ENCODE measurements at regions not wholly inside any gene's neighbourhood (a gene's known extent, or its start where the extent isn't known, plus 50 kb on each side); places are given as distances from the start of the nearest gene placed in this dataset.

DNA sequence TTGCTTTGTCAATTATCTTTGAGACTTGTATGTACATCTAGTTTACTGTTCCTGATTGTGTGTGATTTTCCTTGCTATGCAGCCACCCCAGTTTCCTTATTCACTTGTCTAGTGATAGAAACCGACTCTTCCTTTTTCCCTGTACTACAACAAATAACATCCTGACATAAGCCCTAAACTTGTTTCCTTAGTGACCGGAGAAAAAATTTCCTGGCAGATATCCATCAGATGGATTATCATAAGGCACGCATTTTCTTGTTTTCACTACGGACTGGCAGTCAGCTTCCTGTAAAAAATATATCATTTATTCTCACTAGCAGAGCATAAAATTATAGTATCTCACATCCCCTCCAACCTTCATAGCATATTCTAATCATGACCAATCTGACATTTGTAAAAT is 410.7 kb downstream of the CENPC start:
- H3K4me1 ChIP-seq (ENCODE audit: control insufficient read depth, insufficient read depth, low read length): no peaks in the 10 kb centered on the region
- no peaks in the 10 kb centered on the region for H3K27me3 ChIP-seq (ENCODE audit: control insufficient read depth, insufficient read depth, low read length)
- no peaks in the 10 kb centered on the region for H3K36me3 ChIP-seq (ENCODE audit: control insufficient read depth, insufficient read depth, low read length)
- no peak overlapping the region for H3K4me3 ChIP-seq (ENCODE audit: low read depth, low read length)
- H3K9me3 ChIP-seq (ENCODE audit: control insufficient read depth, insufficient read depth, low read length): no peaks in the 10 kb centered on the region
- H3K9ac ChIP-seq (ENCODE audit: low read depth, low read length): no peak overlapping the region

DNA sequence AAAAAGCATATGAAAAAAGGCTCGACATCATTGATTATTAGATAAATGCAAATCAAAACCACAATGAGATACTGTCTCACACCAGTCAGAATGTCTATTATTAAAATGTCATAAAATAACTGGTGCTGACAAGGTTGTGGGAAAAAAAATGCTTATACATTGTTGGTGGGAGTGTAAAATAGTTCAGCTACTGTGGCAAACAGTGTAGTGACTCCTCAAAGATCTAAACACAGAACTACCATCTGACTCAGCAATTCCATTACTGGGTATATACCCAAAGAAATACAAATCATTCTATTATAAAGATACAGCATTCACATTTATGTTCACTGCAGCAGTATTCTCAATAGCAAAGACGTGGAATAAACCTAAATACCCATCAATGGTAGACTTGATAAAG is 412.1 kb downstream of the CENPC start:
- H3K4me3 ChIP-seq (ENCODE audit: low read depth, low read length): no peak overlapping the region
- H3K36me3 ChIP-seq (ENCODE audit: control insufficient read depth, insufficient read depth, low read length): no peaks in the 10 kb centered on the region
- no peak overlapping the region for H3K9ac ChIP-seq (ENCODE audit: low read depth, low read length)
- no peaks in the 10 kb centered on the region for H3K4me1 ChIP-seq (ENCODE audit: control insufficient read depth, insufficient read depth, low read length)
- no peaks in the 10 kb centered on the region for H3K27me3 ChIP-seq (ENCODE audit: control insufficient read depth, insufficient read depth, low read length)
- H3K9me3 ChIP-seq (ENCODE audit: control insufficient read depth, insufficient read depth, low read length): no peaks in the 10 kb centered on the region

DNA sequence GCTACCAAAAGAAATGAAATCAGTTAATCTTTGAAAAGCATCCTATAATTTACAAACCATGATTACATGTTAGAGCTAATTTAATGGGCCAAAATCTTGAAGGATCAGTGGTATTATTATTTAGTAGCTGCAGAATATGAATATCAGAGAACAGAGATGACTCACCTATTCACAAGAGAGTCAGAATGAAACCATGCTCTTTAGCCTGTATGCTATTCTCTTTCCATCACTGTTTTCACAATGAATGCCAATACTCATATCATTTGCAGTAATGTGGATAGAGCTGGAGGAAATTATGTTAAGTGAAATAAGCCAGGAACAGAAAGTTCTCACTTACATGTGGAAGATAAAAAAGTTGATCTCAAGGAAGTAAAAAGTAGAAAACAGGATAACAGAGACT is 414.1 kb downstream of the CENPC start:
- Histone ChIP-seq H3K9me3 (ENCODE audit: control insufficient read depth, insufficient read depth, low read length) (no peaks in the 10 kb centered on the region), H3K27me3 (ENCODE audit: control insufficient read depth, insufficient read depth, low read length) (no peaks in the 10 kb centered on the region), H3K4me3 (ENCODE audit: low read depth, low read length) (no peak overlapping the region), H3K36me3 (ENCODE audit: control insufficient read depth, insufficient read depth, low read length) (no peaks in the 10 kb centered on the region), H3K9ac (ENCODE audit: low read depth, low read length) (no peak overlapping the region), H3K4me1 (ENCODE audit: control insufficient read depth, insufficient read depth, low read length) (no peaks in the 10 kb centered on the region)

DNA sequence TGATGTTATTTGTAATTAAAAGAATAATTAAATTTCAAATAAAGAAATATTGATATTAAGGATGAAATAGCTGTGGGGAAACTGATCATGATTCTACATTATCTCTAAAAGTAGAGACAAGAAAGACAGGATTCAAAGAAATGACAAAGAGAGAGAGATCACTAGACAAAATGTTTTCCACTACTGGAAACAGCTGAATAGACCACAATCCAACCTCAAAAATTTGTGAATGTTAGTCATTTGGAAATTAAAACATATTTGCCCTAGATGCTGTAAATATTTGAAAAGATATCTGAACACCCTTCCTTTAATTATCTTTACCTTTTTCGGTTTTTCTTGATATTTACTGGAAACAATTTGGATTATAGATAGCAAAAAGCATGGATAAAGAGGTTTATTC is 414.9 kb downstream of the CENPC start:
- H3K9me3 ChIP-seq (ENCODE audit: control insufficient read depth, insufficient read depth, low read length): no peaks in the 10 kb centered on the region
- no peak overlapping the region for H3K4me3 ChIP-seq (ENCODE audit: low read depth, low read length)
- H3K4me1 ChIP-seq (ENCODE audit: control insufficient read depth, insufficient read depth, low read length): no peaks in the 10 kb centered on the region
- H3K36me3 ChIP-seq (ENCODE audit: control insufficient read depth, insufficient read depth, low read length): no peaks in the 10 kb centered on the region
- no peak overlapping the region for H3K9ac ChIP-seq (ENCODE audit: low read depth, low read length)
- H3K27me3 ChIP-seq (ENCODE audit: control insufficient read depth, insufficient read depth, low read length): no peaks in the 10 kb centered on the region

DNA sequence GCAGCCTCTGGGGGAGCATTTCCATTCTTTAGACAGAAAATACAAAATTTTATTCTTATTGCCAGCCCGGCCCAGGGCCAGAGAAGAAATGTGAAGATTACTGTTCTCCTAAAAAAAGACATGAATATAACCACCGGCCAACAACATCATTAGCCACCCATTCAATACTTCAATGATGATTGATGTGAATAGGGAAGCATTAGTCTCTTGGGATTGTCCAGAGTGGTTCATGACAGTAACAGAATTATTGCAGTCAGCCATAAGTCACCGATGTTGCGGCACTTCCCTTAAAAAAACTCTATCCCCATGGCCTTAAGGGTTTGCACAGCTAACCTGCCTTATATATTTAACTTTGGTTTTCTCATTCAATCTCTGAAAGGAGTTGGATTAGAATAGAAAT is 418.7 kb downstream of the CENPC start:
- H3K36me3 ChIP-seq (ENCODE audit: control insufficient read depth, insufficient read depth, low read length): no peaks in the 10 kb centered on the region
- H3K27me3 ChIP-seq (ENCODE audit: control insufficient read depth, insufficient read depth, low read length): no peaks in the 10 kb centered on the region
- H3K9ac ChIP-seq (ENCODE audit: low read depth, low read length): no peak overlapping the region
- no peaks in the 10 kb centered on the region for H3K4me1 ChIP-seq (ENCODE audit: control insufficient read depth, insufficient read depth, low read length)
- H3K4me3 ChIP-seq (ENCODE audit: low read depth, low read length): no peak overlapping the region
- no peaks in the 10 kb centered on the region for H3K9me3 ChIP-seq (ENCODE audit: control insufficient read depth, insufficient read depth, low read length)

DNA sequence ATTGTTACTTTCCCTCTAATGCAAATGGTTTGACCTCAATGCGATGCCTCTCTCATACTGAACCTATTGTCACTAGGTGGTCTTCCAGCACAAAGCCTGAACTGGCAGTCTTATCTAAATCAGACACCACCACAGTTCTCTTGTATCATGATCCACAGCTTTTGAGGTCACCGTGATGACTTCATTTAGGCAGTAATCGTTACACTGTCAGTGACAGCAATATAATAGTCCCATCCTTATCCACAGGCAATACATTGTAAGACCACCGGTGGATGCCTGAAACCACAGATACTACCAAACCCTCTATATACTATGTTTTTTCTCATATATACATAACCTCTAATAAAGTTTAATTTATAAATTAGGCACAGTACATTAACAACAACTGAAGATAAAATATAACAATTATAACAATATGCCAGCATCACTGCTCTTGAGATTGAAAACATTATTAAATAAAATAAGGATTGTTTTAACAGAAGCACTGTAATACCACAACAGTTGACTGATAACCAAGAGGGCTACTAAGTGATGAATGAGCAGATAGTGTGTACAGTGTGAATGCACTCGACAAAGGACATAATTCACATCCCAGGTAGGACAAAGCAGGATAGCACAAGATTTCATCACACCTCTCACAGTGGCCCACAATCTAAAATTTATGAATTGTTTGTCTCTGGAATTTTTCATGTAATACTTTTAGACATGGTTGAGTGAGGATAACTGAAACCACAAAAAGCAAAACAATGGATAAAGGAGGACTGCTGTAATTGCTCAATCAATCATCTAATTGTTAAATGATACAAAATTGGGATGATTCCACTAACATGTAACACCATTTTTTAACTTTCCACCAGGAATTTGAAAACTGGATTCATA is 419.4 kb downstream of the CENPC start:
- H3K4me3 ChIP-seq (ENCODE audit: low read depth, low read length): no peak overlapping the region
- no peaks in the 10 kb centered on the region for H3K4me1 ChIP-seq (ENCODE audit: control insufficient read depth, insufficient read depth, low read length)
- H3K9me3 ChIP-seq (ENCODE audit: control insufficient read depth, insufficient read depth, low read length): no peaks in the 10 kb centered on the region
- no peaks in the 10 kb centered on the region for H3K27me3 ChIP-seq (ENCODE audit: control insufficient read depth, insufficient read depth, low read length)
- no peak overlapping the region for H3K9ac ChIP-seq (ENCODE audit: low read depth, low read length)
- H3K36me3 ChIP-seq (ENCODE audit: control insufficient read depth, insufficient read depth, low read length): no peaks in the 10 kb centered on the region

DNA sequence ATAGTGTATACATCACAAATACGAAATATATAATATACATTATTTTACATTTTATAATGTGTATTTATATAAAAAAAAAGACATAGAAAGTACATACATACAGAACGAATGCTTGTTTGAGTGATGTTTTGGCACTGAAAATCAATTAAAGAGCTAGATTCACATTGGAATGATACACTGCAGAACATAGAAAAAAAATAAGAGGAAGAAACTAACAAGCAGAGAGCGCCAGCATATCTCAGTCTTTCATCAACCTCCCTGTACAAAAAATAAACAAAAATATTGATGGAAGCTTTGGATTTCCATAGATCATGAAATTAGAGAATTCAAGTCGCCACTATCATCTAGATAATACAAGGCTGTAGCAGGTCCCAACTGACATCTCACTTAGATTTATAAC is 420.6 kb downstream of the CENPC start:
- no peaks in the 10 kb centered on the region for H3K4me1 ChIP-seq (ENCODE audit: control insufficient read depth, insufficient read depth, low read length)
- no peak overlapping the region for H3K4me3 ChIP-seq (ENCODE audit: low read depth, low read length)
- H3K27me3 ChIP-seq (ENCODE audit: control insufficient read depth, insufficient read depth, low read length): no peaks in the 10 kb centered on the region
- H3K9ac ChIP-seq (ENCODE audit: low read depth, low read length): no peak overlapping the region
- no peaks in the 10 kb centered on the region for H3K36me3 ChIP-seq (ENCODE audit: control insufficient read depth, insufficient read depth, low read length)
- no peaks in the 10 kb centered on the region for H3K9me3 ChIP-seq (ENCODE audit: control insufficient read depth, insufficient read depth, low read length)

DNA sequence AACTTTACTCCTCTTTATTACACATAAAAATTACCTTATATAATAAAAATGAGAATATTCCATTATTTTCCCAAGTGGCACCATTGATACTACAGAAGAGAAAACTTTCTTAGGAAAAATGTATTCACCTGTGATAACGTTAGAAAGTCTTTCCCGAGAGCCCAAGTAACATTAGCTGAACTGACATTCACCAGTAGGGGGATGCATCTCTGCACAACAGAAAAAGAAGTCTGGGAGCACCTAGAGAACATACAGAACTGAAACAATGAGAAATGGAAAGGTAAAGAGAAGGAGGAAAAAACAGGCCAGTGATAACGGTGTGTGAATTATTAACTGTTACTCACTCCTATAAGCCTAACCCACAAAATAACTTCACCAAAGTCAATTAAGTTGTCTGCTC is 423.3 kb downstream of the CENPC start:
- Histone ChIP-seq H3K4me3 (ENCODE audit: low read depth, low read length) (no peak overlapping the region), H3K36me3 (ENCODE audit: control insufficient read depth, insufficient read depth, low read length) (no peaks in the 10 kb centered on the region), H3K9me3 (ENCODE audit: control insufficient read depth, insufficient read depth, low read length) (no peaks in the 10 kb centered on the region), H3K27me3 (ENCODE audit: control insufficient read depth, insufficient read depth, low read length) (no peaks in the 10 kb centered on the region), H3K4me1 (ENCODE audit: control insufficient read depth, insufficient read depth, low read length) (no peaks in the 10 kb centered on the region), H3K9ac (ENCODE audit: low read depth, low read length) (no peak overlapping the region)

DNA sequence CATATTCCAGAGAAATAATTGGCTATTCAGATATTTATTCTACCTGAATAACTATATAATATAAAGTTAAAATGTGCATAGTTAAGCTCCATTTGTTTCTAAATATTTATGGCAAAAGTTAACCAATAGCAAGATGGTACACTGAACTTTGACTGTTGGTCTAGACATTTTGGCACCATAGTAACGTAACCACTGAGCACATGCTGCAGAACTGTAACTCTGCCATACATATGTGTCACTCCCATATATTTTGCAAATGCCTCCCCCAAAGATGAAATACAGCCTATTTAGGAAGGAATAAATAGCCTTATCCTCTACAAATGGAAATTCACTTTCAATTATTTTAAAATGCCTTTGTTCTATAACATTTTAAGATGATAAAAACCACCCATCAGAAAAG is 424.9 kb downstream of the CENPC start:
- Histone ChIP-seq H3K4me3 (ENCODE audit: low read depth, low read length) (no peak overlapping the region), H3K9ac (ENCODE audit: low read depth, low read length) (no peak overlapping the region), H3K9me3 (ENCODE audit: control insufficient read depth, insufficient read depth, low read length) (no peaks in the 10 kb centered on the region), H3K4me1 (ENCODE audit: control insufficient read depth, insufficient read depth, low read length) (no peaks in the 10 kb centered on the region), H3K36me3 (ENCODE audit: control insufficient read depth, insufficient read depth, low read length) (no peaks in the 10 kb centered on the region), H3K27me3 (ENCODE audit: control insufficient read depth, insufficient read depth, low read length) (no peaks in the 10 kb centered on the region)

DNA sequence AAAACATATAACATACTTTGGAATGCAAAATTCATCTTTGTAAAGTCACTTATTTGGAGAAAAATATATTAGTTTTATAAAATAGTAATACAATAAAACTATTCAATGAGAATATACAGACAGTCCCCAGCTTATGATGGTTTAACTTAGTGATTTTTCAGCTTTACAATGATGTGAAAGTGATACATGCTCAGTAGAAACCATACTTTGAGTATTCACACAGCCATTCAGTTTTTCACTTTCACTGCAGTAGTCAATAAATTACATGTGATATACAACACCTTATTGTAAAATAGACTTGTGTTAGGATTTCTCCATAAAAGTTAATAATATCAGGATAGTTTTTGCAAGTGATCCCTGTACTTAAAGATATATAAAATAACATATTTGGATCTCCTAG is 436.0 kb downstream of the CENPC start:
- Histone ChIP-seq H3K4me1 (ENCODE audit: control insufficient read depth, insufficient read depth, low read length) (no peaks in the 10 kb centered on the region), H3K4me3 (ENCODE audit: low read depth, low read length) (no peak overlapping the region), H3K9ac (ENCODE audit: low read depth, low read length) (no peak overlapping the region), H3K9me3 (ENCODE audit: control insufficient read depth, insufficient read depth, low read length) (no peaks in the 10 kb centered on the region), H3K36me3 (ENCODE audit: control insufficient read depth, insufficient read depth, low read length) (no peaks in the 10 kb centered on the region), H3K27me3 (ENCODE audit: control insufficient read depth, insufficient read depth, low read length) (no peaks in the 10 kb centered on the region)

DNA sequence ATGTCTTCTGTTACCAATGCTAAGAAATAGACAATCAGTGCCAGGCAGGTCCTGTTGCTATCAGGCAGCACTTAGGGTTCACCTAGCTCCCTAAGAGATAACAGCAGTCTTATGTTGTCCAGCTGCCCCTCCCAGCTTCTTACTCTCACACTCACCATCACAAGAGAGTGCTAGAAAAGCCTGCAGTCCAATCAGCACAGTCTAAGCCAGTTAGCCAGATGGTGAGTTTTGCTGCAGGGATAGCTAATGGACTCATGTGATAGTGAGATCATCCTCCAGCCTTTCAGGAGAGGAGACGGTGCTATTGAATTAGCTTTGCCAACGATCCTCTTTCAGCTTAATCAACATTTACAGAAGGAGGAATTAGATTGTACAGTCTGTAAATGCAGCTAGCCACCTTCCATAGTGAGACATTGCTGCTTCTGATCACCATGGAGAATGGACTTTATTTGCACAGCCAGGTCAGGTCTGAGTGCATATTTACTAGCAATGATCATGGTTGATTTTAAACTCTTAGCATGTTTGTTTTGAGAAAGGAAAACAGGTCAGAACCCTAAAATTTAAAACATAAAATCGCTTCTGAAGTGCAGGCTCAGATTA is 438.3 kb downstream of the CENPC start:
- no peaks in the 10 kb centered on the region for H3K36me3 ChIP-seq (ENCODE audit: control insufficient read depth, insufficient read depth, low read length)
- no peak overlapping the region for H3K9ac ChIP-seq (ENCODE audit: low read depth, low read length)
- H3K4me1 ChIP-seq (ENCODE audit: control insufficient read depth, insufficient read depth, low read length): no peaks in the 10 kb centered on the region
- no peaks in the 10 kb centered on the region for H3K9me3 ChIP-seq (ENCODE audit: control insufficient read depth, insufficient read depth, low read length)
- H3K4me3 ChIP-seq (ENCODE audit: low read depth, low read length): no peak overlapping the region
- no peaks in the 10 kb centered on the region for H3K27me3 ChIP-seq (ENCODE audit: control insufficient read depth, insufficient read depth, low read length)

DNA sequence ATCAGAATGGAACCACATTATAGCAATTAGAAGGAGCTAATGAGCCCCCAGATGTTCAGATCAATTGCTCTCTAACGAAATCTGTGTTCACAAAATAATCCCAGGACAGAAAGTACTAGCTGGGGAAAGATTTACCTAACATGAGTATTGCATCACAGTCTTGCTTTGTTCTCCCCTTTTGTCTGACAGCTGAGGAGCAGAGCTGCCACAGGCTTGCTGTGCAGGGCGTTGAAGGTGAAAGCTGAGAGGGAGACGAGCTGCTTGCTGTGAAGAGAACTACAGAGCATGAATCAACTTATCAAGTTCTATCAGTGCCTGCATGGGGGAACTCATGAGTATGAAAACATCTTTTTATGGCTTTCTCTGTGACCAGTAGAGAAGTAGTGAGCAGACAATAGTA is 441.2 kb downstream of the CENPC start:
- H3K36me3 ChIP-seq (ENCODE audit: control insufficient read depth, insufficient read depth, low read length): no peaks in the 10 kb centered on the region
- H3K27me3 ChIP-seq (ENCODE audit: control insufficient read depth, insufficient read depth, low read length): no peaks in the 10 kb centered on the region
- H3K4me3 ChIP-seq (ENCODE audit: low read depth, low read length): no peak overlapping the region
- no peaks in the 10 kb centered on the region for H3K4me1 ChIP-seq (ENCODE audit: control insufficient read depth, insufficient read depth, low read length)
- no peaks in the 10 kb centered on the region for H3K9me3 ChIP-seq (ENCODE audit: control insufficient read depth, insufficient read depth, low read length)
- H3K9ac ChIP-seq (ENCODE audit: low read depth, low read length): no peak overlapping the region

All from iPS-15b (cell line).